ENCODE measurements at regions not wholly inside any gene's neighbourhood (a gene's known extent, or its start where the extent isn't known, plus 50 kb on each side); places are given as distances from the start of the nearest gene placed in this dataset.
"Not testable (repeated sequence)": the region's sequence is repeated elsewhere in the genome, so short reads cannot be mapped to it uniquely, and the experiment has no call there.

GRCh38 chr3:20726786-20727185 lies 540.8 kb upstream of the SGO1 start:
- Histone ChIP-seq H3K27ac (ENCODE audit: low read depth in 1 of 2, low read length in 2 of 2) (no peak overlapping the region), H3K36me3 (replicated peaks in 1 of 2; ENCODE audit: control insufficient read depth in 1 of 2, insufficient read depth in 2 of 2, low read length in 2 of 2) (no peaks in the 10 kb centered on the region), H3K4me2 (replicated peaks; ENCODE audit: extremely low read depth, low read length, poor library complexity, severe bottlenecking) (no peak overlapping the region), H3K9ac (ENCODE audit: insufficient read depth, low read length, poor library complexity, severe bottlenecking) (no peak overlapping the region), H3K4me1 (ENCODE audit: control insufficient read depth in 1 of 2, insufficient read depth in 2 of 2, low read length in 2 of 2) (no peaks in the 10 kb centered on the region), H3K9me3 (replicated peaks in 1 of 2; ENCODE audit: control insufficient read depth in 1 of 2, insufficient read depth in 1 of 2, low read length in 2 of 2) (peaks cover 4 to 14% of the 10 kb centered on the region in 2 donors), H2AFZ (ENCODE audit: insufficient read depth, low read depth, low read length, poor library complexity, severe bottlenecking) (no peak overlapping the region), H3K4me3 (replicated peaks in 1 of 3; ENCODE audit: low read depth in 2 of 3, low read length in 3 of 3) (no peak overlapping the region), H3K27me3 (ENCODE audit: control insufficient read depth in 2 of 2, insufficient read depth in 2 of 2, low read length in 2 of 2) (no peaks in the 10 kb centered on the region), H4K20me1 (ENCODE audit: insufficient read depth, low read length) (no peaks in the 10 kb centered on the region), H3K79me2 (ENCODE audit: insufficient read depth, low read length) (no peaks in the 10 kb centered on the region)
- no peaks in the 10 kb centered on the region for H3K4me1 Mint-ChIP-seq
- H3K27me3 Mint-ChIP-seq (ENCODE audit: low read depth in 3 of 3) = no peaks in the 10 kb centered on the region
- H3K36me3 Mint-ChIP-seq = no peaks in the 10 kb centered on the region
- no peak for TF ChIP-seq CTCF (IDR thresholded peaks at IDR 0.05)
- DNase-seq = no peak
- WGBS (ENCODE audit: insufficient coverage) = no CpG with 5 or more reads among the region's 2 CpGs
- no peak overlapping the region for H3K27ac Mint-ChIP-seq
- no peak overlapping the region for H3K4me3 Mint-ChIP-seq
- H3K9me3 Mint-ChIP-seq = peaks cover 2 to 10% (median 5%) of the 10 kb centered on the region in 7 donors
- intact Hi-C loops (cut with micrococcal nuclease) = no loop called here

GRCh38 chr3:20724241-20724640 lies 538.2 kb upstream of the SGO1 start:
- Histone ChIP-seq H3K4me1 (ENCODE audit: control insufficient read depth in 1 of 2, insufficient read depth in 2 of 2, low read length in 2 of 2) (no peaks in the 10 kb centered on the region), H4K20me1 (ENCODE audit: insufficient read depth, low read length) (no peaks in the 10 kb centered on the region), H3K4me2 (replicated peaks; ENCODE audit: extremely low read depth, low read length, poor library complexity, severe bottlenecking) (no peak overlapping the region), H2AFZ (ENCODE audit: insufficient read depth, low read depth, low read length, poor library complexity, severe bottlenecking) (no peak overlapping the region), H3K4me3 (replicated peaks in 1 of 3; ENCODE audit: low read depth in 2 of 3, low read length in 3 of 3) (no peak overlapping the region), H3K27ac (ENCODE audit: low read depth in 1 of 2, low read length in 2 of 2) (no peak overlapping the region), H3K36me3 (replicated peaks in 1 of 2; ENCODE audit: control insufficient read depth in 1 of 2, insufficient read depth in 2 of 2, low read length in 2 of 2) (no peaks in the 10 kb centered on the region), H3K27me3 (ENCODE audit: control insufficient read depth in 2 of 2, insufficient read depth in 2 of 2, low read length in 2 of 2) (no peaks in the 10 kb centered on the region), H3K9me3 (replicated peaks in 1 of 2; ENCODE audit: control insufficient read depth in 1 of 2, insufficient read depth in 1 of 2, low read length in 2 of 2) (peaks cover 4% of the 10 kb centered on the region in 2 donors), H3K9ac (ENCODE audit: insufficient read depth, low read length, poor library complexity, severe bottlenecking) (no peak overlapping the region), H3K79me2 (ENCODE audit: insufficient read depth, low read length) (no peaks in the 10 kb centered on the region)
- Mint-ChIP-seq H3K4me3 (no peak overlapping the region), H3K4me1 (no peaks in the 10 kb centered on the region), H3K36me3 (no peaks in the 10 kb centered on the region), H3K27me3 (ENCODE audit: low read depth in 3 of 3) (no peaks in the 10 kb centered on the region), H3K9me3 (peaks cover 0 to 9% (median 0%) of the 10 kb centered on the region in 7 donors), H3K27ac (no peak overlapping the region)
- WGBS (ENCODE audit: insufficient coverage) = no CpG with 5 or more reads among the region's 1 CpG
- intact Hi-C loops (cut with micrococcal nuclease) = no loop called here
- no peak for DNase-seq
- TF ChIP-seq CTCF (IDR thresholded peaks at IDR 0.05) = no peak

DNA sequence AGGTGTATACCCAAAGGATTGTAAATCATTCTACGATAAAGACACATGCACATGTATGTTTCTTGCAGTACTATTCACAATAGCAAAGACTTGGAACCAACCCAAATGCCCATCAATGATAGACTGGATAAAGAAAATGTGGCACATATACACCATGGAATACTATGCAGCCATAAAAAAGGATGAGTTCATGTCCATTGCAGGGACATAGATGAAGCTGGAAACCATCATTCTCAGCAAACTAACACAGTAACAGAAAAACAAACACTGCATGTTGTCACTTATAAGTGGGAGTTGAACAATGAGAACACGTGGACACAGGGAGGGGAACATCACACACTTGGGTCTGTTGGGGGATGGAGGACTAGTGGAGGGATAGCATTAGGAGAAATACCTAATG lies 530.4 kb upstream of the SGO1 start:
- H2AFZ ChIP-seq (ENCODE audit: insufficient read depth, low read depth, low read length, poor library complexity, severe bottlenecking); H3K4me2 ChIP-seq (replicated peaks; ENCODE audit: extremely low read depth, low read length, poor library complexity, severe bottlenecking); H3K4me3 Mint-ChIP-seq; DNase-seq; H3K9ac ChIP-seq (ENCODE audit: insufficient read depth, low read length, poor library complexity, severe bottlenecking); H3K36me3 ChIP-seq (replicated peaks in 1 of 2; ENCODE audit: control insufficient read depth in 1 of 2, insufficient read depth in 2 of 2, low read length in 2 of 2); H3K27ac ChIP-seq (ENCODE audit: low read depth in 1 of 2, low read length in 2 of 2); H3K27me3 ChIP-seq (ENCODE audit: control insufficient read depth in 2 of 2, insufficient read depth in 2 of 2, low read length in 2 of 2); H3K27me3 Mint-ChIP-seq (ENCODE audit: low read depth in 3 of 3); H3K27ac Mint-ChIP-seq; H3K4me1 Mint-ChIP-seq; H3K4me1 ChIP-seq (ENCODE audit: control insufficient read depth in 1 of 2, insufficient read depth in 2 of 2, low read length in 2 of 2); H4K20me1 ChIP-seq (ENCODE audit: insufficient read depth, low read length); intact Hi-C loops (cut with micrococcal nuclease); H3K4me3 ChIP-seq (replicated peaks in 1 of 3; ENCODE audit: low read depth in 2 of 3, low read length in 3 of 3); H3K36me3 Mint-ChIP-seq; H3K79me2 ChIP-seq (ENCODE audit: insufficient read depth, low read length): not testable (repeated sequence)
- peaks cover 3 to 13% (median 9%) of the 10 kb centered on the region in 7 donors for H3K9me3 Mint-ChIP-seq
- WGBS (ENCODE audit: insufficient coverage) = no CpG with 5 or more reads among the region's 2 CpGs
- peaks cover 9 to 12% of the 10 kb centered on the region in 2 donors for H3K9me3 ChIP-seq (replicated peaks in 1 of 2; ENCODE audit: control insufficient read depth in 1 of 2, insufficient read depth in 1 of 2, low read length in 2 of 2)

All from CD14-positive monocyte (primary cell).